Smooth muscle cell (in vitro differentiated cells): ENCODE measurements at regions not wholly inside any gene's neighbourhood (a gene's known extent, or its start where the extent isn't known, plus 50 kb on each side); places are given as distances from the start of the nearest gene placed in this dataset.

ENCODE experiments used
- DNase-seq: peaks from one replicate; lab custom pipeline; 2025; ENCODE audit not compliant: unreplicated experiment; lab: John Stamatoyannopoulos, UW
- H2AFZ ChIP-seq: fragments of 200-600 bp; sonication (generic); 2 replicates; pipeline ENCODE4 v1.6.0; 2016; ENCODE audit warnings: antibody characterized with exemption, low read depth, mild to moderate bottlenecking
- H3F3A ChIP-seq: fragments of 200-600 bp; sonication (generic); 2 replicates; pipeline ENCODE4 v1.6.0; 2017; ENCODE audit warnings: antibody characterized with exemption, low read depth
- H3K27ac ChIP-seq: fragments of 200-600 bp; sonication (generic); 2 replicates; pipeline ENCODE4 v1.5.1; 2016; ENCODE audit warnings: low read depth, mild to moderate bottlenecking
- H3K27me3 ChIP-seq: fragments of 200-600 bp; sonication (generic); 2 replicates; pipeline ENCODE4 v1.6.1; 2016; ENCODE audit warnings: low read depth, mild to moderate bottlenecking
- H3K36me3 ChIP-seq: fragments of 200-600 bp; sonication (generic); 2 replicates; pipeline ENCODE4 v1.5.1; 2016; ENCODE audit warnings: low read depth
- H3K4me1 ChIP-seq: fragments of 200-600 bp; sonication (generic); 2 replicates; pipeline ENCODE4 v1.5.1; 2016; ENCODE audit warnings: low read depth
- H3K4me2 ChIP-seq: fragments of 200-600 bp; sonication (generic); 2 replicates; pipeline ENCODE4 v1.6.0; 2016; ENCODE audit warnings: mild to moderate bottlenecking
- H3K4me3 ChIP-seq: fragments of 200-600 bp; sonication (generic); 2 replicates; pipeline ENCODE4 v1.5.1; 2016; ENCODE audit warnings: mild to moderate bottlenecking
- H3K79me2 ChIP-seq: fragments of 200-600 bp; sonication (generic); 2 replicates; pipeline ENCODE4 v1.6.0; 2016; ENCODE audit warnings: low read depth, mild to moderate bottlenecking
- H3K9ac ChIP-seq: fragments of 200-600 bp; sonication (generic); 2 replicates; pipeline ENCODE4 v1.6.0; 2016; ENCODE audit warnings: low read depth
- H3K9me3 ChIP-seq: fragments of 200-600 bp; sonication (generic); replicated peaks from 2 replicates; pipeline ENCODE4 v1.5.1; 2016; ENCODE audit warnings: low read depth
- H4K20me1 ChIP-seq: fragments of 200-600 bp; sonication (generic); 2 replicates; pipeline ENCODE4 v1.6.0; 2016; ENCODE audit warnings: low read depth
- WGBS: methylation state at CpG from one replicate; pipeline ENCODE4 v1.1.7; 2016; ENCODE audit warnings: low lambda C conversion rate; 5-methylcytosine and 5-hydroxymethylcytosine counted together
- TF ChIP-seq, protein P1 (sequence below): fragments of 200-600 bp; sonication (generic); IDR thresholded peaks from 2 replicates; pipeline ENCODE4 v1.5.1; 2017; ENCODE audit warnings: borderline replicate concordance, mild to moderate bottlenecking, antibody characterized with exemption; ENCODE audit not compliant: insufficient read depth, poor library complexity, severe bottlenecking

DNA sequence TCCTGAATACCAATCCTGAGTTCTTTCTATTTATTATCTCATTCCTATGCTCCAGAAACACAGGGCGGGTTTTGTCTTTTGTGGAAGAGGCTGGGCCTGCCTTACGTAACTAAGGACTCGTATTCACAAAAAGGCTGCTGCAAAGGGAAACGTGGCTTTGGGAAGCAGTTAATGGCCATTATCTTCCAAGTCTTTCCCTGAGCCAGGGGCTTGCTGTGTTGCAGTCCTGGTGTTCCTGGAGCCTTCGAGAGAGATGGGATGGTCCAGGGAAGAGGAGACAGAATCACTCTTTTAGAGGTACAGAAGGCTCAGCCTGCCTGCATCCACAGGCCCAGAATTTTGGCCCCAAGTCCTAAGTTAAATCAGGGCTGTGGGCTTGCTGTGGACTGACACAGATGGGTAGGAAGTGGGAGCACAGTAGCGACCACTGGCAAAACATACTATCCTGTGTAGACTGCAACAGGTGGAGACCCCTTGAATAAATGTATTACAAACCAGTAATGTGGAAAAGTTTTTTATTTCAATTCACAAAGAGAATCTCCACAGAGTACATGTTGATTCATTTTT is 139.4 kb upstream of the ST6GAL2 start:
- Histone ChIP-seq H3K4me1 (no peaks in the 10 kb centered on the region), H3K36me3 (no peaks in the 10 kb centered on the region), H3K4me2 (peak overlapping the region; percentile 64), H3K9me3 (no peaks in the 10 kb centered on the region), H3K27ac (peak overlapping the region; percentile 91), H3K9ac (peak overlapping the region; percentile 44), H2AFZ (peak overlapping the region; percentile 18), H3K79me2 (no peaks in the 10 kb centered on the region), H3K27me3 (no peaks in the 10 kb centered on the region), H3K4me3 (no peak overlapping the region), H3F3A (peaks cover 13% of the 10 kb centered on the region), H4K20me1 (no peaks in the 10 kb centered on the region)
- no peak for DNase-seq
- TF ChIP-seq, protein P1, sequence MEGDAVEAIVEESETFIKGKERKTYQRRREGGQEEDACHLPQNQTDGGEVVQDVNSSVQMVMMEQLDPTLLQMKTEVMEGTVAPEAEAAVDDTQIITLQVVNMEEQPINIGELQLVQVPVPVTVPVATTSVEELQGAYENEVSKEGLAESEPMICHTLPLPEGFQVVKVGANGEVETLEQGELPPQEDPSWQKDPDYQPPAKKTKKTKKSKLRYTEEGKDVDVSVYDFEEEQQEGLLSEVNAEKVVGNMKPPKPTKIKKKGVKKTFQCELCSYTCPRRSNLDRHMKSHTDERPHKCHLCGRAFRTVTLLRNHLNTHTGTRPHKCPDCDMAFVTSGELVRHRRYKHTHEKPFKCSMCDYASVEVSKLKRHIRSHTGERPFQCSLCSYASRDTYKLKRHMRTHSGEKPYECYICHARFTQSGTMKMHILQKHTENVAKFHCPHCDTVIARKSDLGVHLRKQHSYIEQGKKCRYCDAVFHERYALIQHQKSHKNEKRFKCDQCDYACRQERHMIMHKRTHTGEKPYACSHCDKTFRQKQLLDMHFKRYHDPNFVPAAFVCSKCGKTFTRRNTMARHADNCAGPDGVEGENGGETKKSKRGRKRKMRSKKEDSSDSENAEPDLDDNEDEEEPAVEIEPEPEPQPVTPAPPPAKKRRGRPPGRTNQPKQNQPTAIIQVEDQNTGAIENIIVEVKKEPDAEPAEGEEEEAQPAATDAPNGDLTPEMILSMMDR: no peak
- 82% methylated on average over 6 of the region's 6 CpGs for WGBS

DNA sequence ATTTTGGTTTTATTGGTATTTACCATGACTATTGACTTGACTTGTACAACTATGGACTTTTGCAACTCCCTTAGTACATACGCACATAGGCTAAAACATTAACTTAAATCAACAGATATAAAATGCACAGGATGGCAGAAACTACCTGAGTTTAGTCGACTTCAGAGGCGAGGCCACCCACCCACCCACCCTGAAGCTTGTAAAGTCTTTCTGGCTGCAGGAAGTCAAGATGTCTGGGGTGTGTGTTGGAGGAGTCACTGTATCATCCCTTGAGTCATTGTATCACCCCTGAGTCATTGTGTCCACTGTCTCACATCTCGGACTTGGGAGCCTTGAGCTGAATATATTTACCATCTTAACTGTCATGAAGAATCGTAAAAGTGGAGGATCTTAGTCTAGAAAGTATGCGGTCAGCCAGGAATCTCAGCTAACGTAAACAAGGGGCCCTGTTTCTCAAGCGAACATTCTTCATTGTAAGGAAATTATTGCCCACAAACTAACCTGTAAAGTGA is 140.0 kb upstream of the ST6GAL2 start:
- WGBS: 22% methylated on average over 8 of the region's 8 CpGs
- peak overlapping the region; percentile 64 for H3K4me2 ChIP-seq
- DNase-seq: no peak

DNA sequence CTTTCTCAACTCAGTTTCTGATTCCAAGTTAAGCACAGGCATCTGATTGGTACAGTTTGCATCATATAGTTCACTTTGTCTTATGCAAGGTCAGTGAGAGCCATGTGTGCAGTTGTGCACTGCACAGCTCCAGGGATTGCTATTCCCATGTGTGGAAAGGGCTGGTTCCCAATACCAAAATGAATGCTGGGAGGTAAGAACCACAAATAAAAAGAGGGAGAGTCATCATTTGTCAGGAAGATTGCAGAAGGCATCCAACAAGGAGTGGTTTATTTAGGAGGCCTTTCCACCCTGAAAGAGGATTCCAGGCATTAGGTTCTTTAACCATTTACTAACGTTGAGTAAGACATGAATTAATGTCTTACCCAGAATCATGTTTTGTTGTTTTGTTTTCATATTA is 141.2 kb upstream of the ST6GAL2 start:
- no peaks in the 10 kb centered on the region for H3K79me2 ChIP-seq
- no peaks in the 10 kb centered on the region for H3K9me3 ChIP-seq
- H3K4me1 ChIP-seq: no peaks in the 10 kb centered on the region
- H3K27ac ChIP-seq: peak overlapping the region; percentile 88
- H3K36me3 ChIP-seq: no peaks in the 10 kb centered on the region
- TF ChIP-seq, protein P1: no peak
- no peak overlapping the region for H3K4me3 ChIP-seq
- H3F3A ChIP-seq: peaks cover 13% of the 10 kb centered on the region
- H2AFZ ChIP-seq: no peak overlapping the region
- WGBS: 46% methylated on average over 1 of the region's 1 CpG
- no peaks in the 10 kb centered on the region for H3K27me3 ChIP-seq
- H3K9ac ChIP-seq: no peak overlapping the region
- peak overlapping the region; percentile 10 for H3K4me2 ChIP-seq
- no peak for DNase-seq
- H4K20me1 ChIP-seq: no peaks in the 10 kb centered on the region

More for the DNA sequence above, 140.0 kb upstream of the ST6GAL2 start:
- no peak overlapping the region for H3K4me3 ChIP-seq
- peak overlapping the region; percentile 55 for H3K9ac ChIP-seq
- no peaks in the 10 kb centered on the region for H3K79me2 ChIP-seq
- no peaks in the 10 kb centered on the region for H3K9me3 ChIP-seq
- H3K27me3 ChIP-seq: no peaks in the 10 kb centered on the region
- H3K27ac ChIP-seq: peak overlapping the region; percentile 91
- H3K36me3 ChIP-seq: no peaks in the 10 kb centered on the region
- H4K20me1 ChIP-seq: no peaks in the 10 kb centered on the region
- no peak overlapping the region for H2AFZ ChIP-seq
- peaks cover 13% of the 10 kb centered on the region for H3F3A ChIP-seq
- TF ChIP-seq, protein P1: no peak
- no peaks in the 10 kb centered on the region for H3K4me1 ChIP-seq

DNA sequence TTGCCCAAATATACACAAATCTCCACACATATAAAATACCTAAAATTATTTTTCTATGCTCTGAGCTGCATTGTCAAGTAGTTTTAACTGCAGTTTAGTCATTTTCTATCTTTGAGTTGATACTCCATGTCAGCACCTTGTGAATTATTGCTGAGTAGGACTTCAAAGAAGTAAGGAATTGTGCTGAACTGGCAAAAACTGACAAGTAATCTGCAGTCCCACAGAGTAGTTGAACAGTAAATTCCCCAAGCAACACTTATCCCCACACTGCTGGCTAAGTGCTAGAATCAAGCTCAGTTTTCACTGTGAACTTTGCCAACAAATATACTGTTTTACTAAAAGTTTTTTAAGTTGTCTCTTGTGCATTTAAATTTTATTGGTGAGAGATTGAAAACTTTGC is 141.8 kb upstream of the ST6GAL2 start:
- Histone ChIP-seq H3F3A (peaks cover 13% of the 10 kb centered on the region), H3K4me2 (peak overlapping the region; percentile 10), H2AFZ (peak overlapping the region; percentile 6), H3K4me3 (no peak overlapping the region), H3K27me3 (no peaks in the 10 kb centered on the region), H4K20me1 (no peaks in the 10 kb centered on the region), H3K36me3 (no peaks in the 10 kb centered on the region), H3K79me2 (no peaks in the 10 kb centered on the region), H3K9me3 (no peaks in the 10 kb centered on the region), H3K27ac (peak overlapping the region; percentile 88), H3K9ac (no peak overlapping the region), H3K4me1 (no peaks in the 10 kb centered on the region)
- DNase-seq: no peak
- TF ChIP-seq, protein P1: no peak
